ENCODE measurements at regions not wholly inside any gene's neighbourhood (a gene's known extent, or its start where the extent isn't known, plus 50 kb on each side); places are given as distances from the start of the nearest gene placed in this dataset.

GRCh38 chr12:59940631-59941342, 345.0 kb downstream of the SLC16A7 start:
- TF ChIP-seq CTCF (IDR thresholded peaks at IDR 0.05) (no peak), POLR2A (IDR thresholded peaks at IDR 0.05) (no peak)
